C4-2B (cell line): ENCODE measurements at regions not wholly inside any gene's neighbourhood (a gene's known extent, or its start where the extent isn't known, plus 50 kb on each side); places are given as distances from the start of the nearest gene placed in this dataset.

ENCODE experiments used
- CTCF ChIP-seq: fragments of 450-650 bp; conservative IDR thresholded peaks from 2 replicates; pipeline ENCODE4 v1.5.1; 2017; ENCODE audit warnings: mild to moderate bottlenecking
- ZFX ChIP-seq: fragments of 450-650 bp; IDR thresholded peaks from 2 replicates; pipeline ENCODE4 v1.6.1; 2017

GRCh38 chr6:47396401-47397069 is 81.1 kb upstream of the CD2AP start:
- TF ChIP-seq CTCF (no peak), ZFX (no peak)
